Endothelial cell of umbilical vein (primary cell): ENCODE measurements at regions not wholly inside any gene's neighbourhood (a gene's known extent, or its start where the extent isn't known, plus 50 kb on each side); places are given as distances from the start of the nearest gene placed in this dataset.

Experiments used
- BruUV-seq: library from RNA; stranded (reverse); fragments of 400-500 nt; replicated peaks from 2 replicates; lab custom pipeline; 2021; lab: Mats Ljungman, UMichigan
- CTCF ChIA-PET: fragments of 300-600, 350-600 bp; sonication (Branson Sonifier 250); formaldehyde crosslinking; loops from one replicate; lab custom pipeline; 2021; ENCODE audit warnings: antibody characterized with exemption, inconsistent platforms; lab: Charles Lee
- POLR2A ChIA-PET: fragments of 300-600, 350-600 bp; sonication (Branson Sonifier 250); formaldehyde crosslinking; loops from one replicate; lab custom pipeline; 2021; ENCODE audit warnings: antibody characterized with exemption, inconsistent platforms; lab: Charles Lee
- DNase-seq: peaks from one replicate; pipeline ENCODE4 v3.0.0-alpha.2; 2011; ENCODE audit warnings: low read depth, low spot score
- FAIRE-seq: peaks from 2 replicates; lab custom pipeline; 2011; peaks lifted over from hg19 to GRCh38; lab: Jason Lieb, UNC
- H2AFZ ChIP-seq: 2 replicates; pipeline ENCODE4 v1.6.0; 2012; ENCODE audit warnings: low read depth, low read length, control low read depth, inconsistent platforms
- H3K27ac ChIP-seq: 2 replicates; pipeline ENCODE4 v1.5.1; 2011; ENCODE audit warnings: low read depth, mild to moderate bottlenecking, control low read depth, low read length, moderate library complexity; ENCODE audit not compliant: insufficient read depth
- H3K27me3 ChIP-seq, 2 experiments: 2 replicates each; pipeline versions ENCODE4 v1.6.0 to v1.6.1; 2011; ENCODE audit warnings: low read length in 2 of 2, mixed read lengths in 1 of 2; ENCODE audit not compliant: control insufficient read depth in 2 of 2, insufficient read depth in 2 of 2
- H3K36me3 ChIP-seq, 2 experiments: 2 replicates in 1 of 2; 3 replicates in 1 of 2; pipeline ENCODE4 v1.5.1; 2011; ENCODE audit warnings: low read length in 2 of 2, mild to moderate bottlenecking in 1 of 2, moderate library complexity in 1 of 2; ENCODE audit not compliant: control insufficient read depth in 2 of 2, insufficient read depth in 2 of 2; ENCODE audit errors: extremely low read depth in 1 of 2
- H3K4me1 ChIP-seq: 3 replicates; pipeline ENCODE4 v1.5.1; 2011; ENCODE audit warnings: mild to moderate bottlenecking, low read length; ENCODE audit not compliant: control insufficient read depth, insufficient read depth; ENCODE audit errors: extremely low read depth
- H3K4me2 ChIP-seq: 2 replicates; pipeline ENCODE4 v1.6.1; 2011; ENCODE audit warnings: low read length, control low read depth, mixed read lengths; ENCODE audit not compliant: insufficient read depth
- H3K4me3 ChIP-seq, 3 experiments: fragments of 200-600 bp in 1 of 3; sonication (generic), shearing (Covaris generic) in 1 of 3; replicated peaks in 1 of 3; 2 replicates each; pipeline ENCODE4 v1.5.1; 2011 to 2016; ENCODE audit warnings: control low read depth in 3 of 3, low read length in 3 of 3, mild to moderate bottlenecking in 2 of 3, inconsistent platforms in 1 of 3, low read depth in 1 of 3, moderate library complexity in 1 of 3; ENCODE audit not compliant: insufficient read depth in 1 of 3
- H3K79me2 ChIP-seq: 2 replicates; pipeline ENCODE4 v1.6.0; 2012; ENCODE audit warnings: low read length, inconsistent platforms; ENCODE audit not compliant: control insufficient read depth, insufficient read depth
- H3K9ac ChIP-seq: replicated peaks from 2 replicates; pipeline ENCODE3; 2011; ENCODE audit warnings: low read length, control low read depth; ENCODE audit not compliant: insufficient read depth; ENCODE audit errors: extremely low read depth
- H3K9me1 ChIP-seq: replicated peaks from 3 replicates; pipeline ENCODE4 v1.6.0; 2011; ENCODE audit warnings: mild to moderate bottlenecking, low read length; ENCODE audit not compliant: control insufficient read depth, insufficient read depth; ENCODE audit errors: extremely low read depth
- H3K9me3 ChIP-seq: replicated peaks from 2 replicates; pipeline ENCODE4 v1.5.1; 2012; ENCODE audit warnings: low read length, inconsistent platforms; ENCODE audit not compliant: control insufficient read depth, insufficient read depth
- H4K20me1 ChIP-seq: replicated peaks from 2 replicates; pipeline ENCODE3; 2011; ENCODE audit warnings: mild to moderate bottlenecking, low read length; ENCODE audit not compliant: control insufficient read depth, insufficient read depth; ENCODE audit errors: extremely low read depth
- EZH2 ChIP-seq: IDR thresholded peaks from 2 replicates; pipeline ENCODE4 v1.6.1; 2012; ENCODE audit warnings: borderline replicate concordance, low read depth, mild to moderate bottlenecking, moderate library complexity, low read length, inconsistent platforms; ENCODE audit not compliant: severe bottlenecking
- FOS ChIP-seq: IDR thresholded peaks from 2 replicates; pipeline ENCODE4 v1.6.1; 2011; ENCODE audit warnings: mild to moderate bottlenecking, low read length, moderate library complexity, borderline replicate concordance; ENCODE audit not compliant: insufficient read depth
- GATA2 ChIP-seq: IDR thresholded peaks from 2 replicates; pipeline ENCODE4 v1.7.0; 2011; ENCODE audit warnings: low read depth, mild to moderate bottlenecking, moderate library complexity, mixed read lengths, low read length; ENCODE audit not compliant: insufficient read length, insufficient read depth
- JUN ChIP-seq: IDR thresholded peaks from 2 replicates; pipeline ENCODE4 v1.6.1; 2011; ENCODE audit warnings: borderline replicate concordance, low read depth; ENCODE audit not compliant: insufficient read length, insufficient read depth
- MAX ChIP-seq: IDR thresholded peaks from 2 replicates; pipeline ENCODE4 v1.6.1; 2011; ENCODE audit not compliant: insufficient read depth, insufficient read length
- MYC ChIP-seq: IDR thresholded peaks from one replicate; pipeline ENCODE4 v1.6.1; 2011; ENCODE audit warnings: mild to moderate bottlenecking, low read depth, low read length
- POLR2A ChIP-seq: IDR thresholded peaks from 2 replicates; pipeline ENCODE4 v1.6.1; 2012; ENCODE audit warnings: low read depth, mild to moderate bottlenecking, control low read depth, low read length
- POLR2AphosphoS5 ChIP-seq: IDR thresholded peaks from 2 replicates; pipeline ENCODE4 v1.6.1; 2012; ENCODE audit warnings: low read depth, mild to moderate bottlenecking, control low read depth, low read length, moderate library complexity; ENCODE audit not compliant: insufficient read depth
- dilution Hi-C: fragments of 300-500 bp; cut with MboI; formaldehyde crosslinking; loops from one replicate; pipeline ENCODE4 v1.15.0; 2019; ENCODE audit warnings: low sequenced_read_pairs; ENCODE audit not compliant: extremely low pct_ligation_motif_present
- intact Hi-C: fragments of 100-400 bp; cut with micrococcal nuclease; formaldehyde crosslinking; loops from one replicate; pipeline ENCODE4 v1.10.0; 2022
- TF ChIP-seq, protein P1 (sequence below), 2 donors: IDR thresholded peaks; 1 replicate in 1 of 2; 2 replicates in 1 of 2; pipeline ENCODE4 v1.5.1; 2011; ENCODE audit warnings: low read length in 2 of 2, mild to moderate bottlenecking in 2 of 2, moderate library complexity in 2 of 2, control low read depth in 1 of 2, inconsistent platforms in 1 of 2, low read depth in 1 of 2; ENCODE audit not compliant: insufficient read depth in 1 of 2; ENCODE audit errors: extremely low read depth in 1 of 2

- Histone ChIP-seq H2AFZ (no peak overlapping the region), H3K36me3 (no peaks in the 10 kb centered on the region), H4K20me1 (no peaks in the 10 kb centered on the region), H3K9me1 (no peaks in the 10 kb centered on the region), H3K4me3 (no peak overlapping the region), H3K4me2 (no peak overlapping the region), H3K9me3 (peaks cover 4% of the 10 kb centered on the region), H3K79me2 (no peaks in the 10 kb centered on the region), H3K27ac (no peak overlapping the region), H3K9ac (no peak overlapping the region), H3K4me1 (no peaks in the 10 kb centered on the region), H3K27me3 (no peaks in the 10 kb centered on the region)
- FAIRE-seq: no peak
- intact Hi-C loops (no loop called here), dilution Hi-C loops (no loop called here)
- no peak for DNase-seq
- BruUV-seq: no TSS peak
- POLR2A ChIA-PET: no interaction called here
- CTCF ChIA-PET: no interaction called here
- no peak for TF ChIP-seq POLR2A
- TF ChIP-seq, protein P1, sequence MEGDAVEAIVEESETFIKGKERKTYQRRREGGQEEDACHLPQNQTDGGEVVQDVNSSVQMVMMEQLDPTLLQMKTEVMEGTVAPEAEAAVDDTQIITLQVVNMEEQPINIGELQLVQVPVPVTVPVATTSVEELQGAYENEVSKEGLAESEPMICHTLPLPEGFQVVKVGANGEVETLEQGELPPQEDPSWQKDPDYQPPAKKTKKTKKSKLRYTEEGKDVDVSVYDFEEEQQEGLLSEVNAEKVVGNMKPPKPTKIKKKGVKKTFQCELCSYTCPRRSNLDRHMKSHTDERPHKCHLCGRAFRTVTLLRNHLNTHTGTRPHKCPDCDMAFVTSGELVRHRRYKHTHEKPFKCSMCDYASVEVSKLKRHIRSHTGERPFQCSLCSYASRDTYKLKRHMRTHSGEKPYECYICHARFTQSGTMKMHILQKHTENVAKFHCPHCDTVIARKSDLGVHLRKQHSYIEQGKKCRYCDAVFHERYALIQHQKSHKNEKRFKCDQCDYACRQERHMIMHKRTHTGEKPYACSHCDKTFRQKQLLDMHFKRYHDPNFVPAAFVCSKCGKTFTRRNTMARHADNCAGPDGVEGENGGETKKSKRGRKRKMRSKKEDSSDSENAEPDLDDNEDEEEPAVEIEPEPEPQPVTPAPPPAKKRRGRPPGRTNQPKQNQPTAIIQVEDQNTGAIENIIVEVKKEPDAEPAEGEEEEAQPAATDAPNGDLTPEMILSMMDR (IDR thresholded peaks at IDR 0.05; ENCODE audit: extremely low read depth in 1 of 2, insufficient read depth in 1 of 2, low read depth in 1 of 2, low read length in 2 of 2): no peak
- no peak for TF ChIP-seq GATA2
- no peak for TF ChIP-seq JUN
- TF ChIP-seq POLR2AphosphoS5: no peak
- TF ChIP-seq MYC: no peak
- no peak for TF ChIP-seq MAX
- TF ChIP-seq FOS: no peak
- no peak for TF ChIP-seq EZH2
These were observed 910.4 kb upstream of the GYPC start for GRCh38 chr2:125745514-125745913.
